HT-29 (cell line): ENCODE measurements at regions not wholly inside any gene's neighbourhood (a gene's known extent, or its start where the extent isn't known, plus 50 kb on each side); places are given as distances from the start of the nearest gene placed in this dataset.
"Not testable (repeated sequence)": the region's sequence is repeated elsewhere in the genome, so short reads cannot be mapped to it uniquely, and the experiment has no call there.

ENCODE experiments used
- DNase-seq: peaks from one replicate; pipeline ENCODE4 v3.0.0-alpha.2; 2015; ENCODE audit warnings: low spot score

DNA sequence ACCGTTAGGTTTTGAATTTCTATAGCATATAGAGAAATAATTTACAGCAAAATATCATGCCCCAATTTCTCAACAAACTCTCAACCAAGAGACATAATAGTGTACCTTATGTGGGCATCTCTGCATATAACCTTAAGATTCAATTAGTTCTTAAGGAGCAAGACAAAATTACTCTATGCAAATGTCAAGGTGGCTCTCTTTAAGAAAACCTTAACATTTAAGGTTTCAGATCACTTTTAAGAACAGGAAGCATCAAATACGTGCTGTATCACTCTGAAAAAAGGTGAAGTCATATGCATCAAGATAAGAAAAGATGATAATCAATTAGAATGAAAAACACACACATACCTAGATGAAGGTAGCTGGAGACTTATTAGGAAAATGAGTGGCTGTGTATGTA is 728.0 kb downstream of the FLRT2 start:
- DNase-seq, result no peak

DNA sequence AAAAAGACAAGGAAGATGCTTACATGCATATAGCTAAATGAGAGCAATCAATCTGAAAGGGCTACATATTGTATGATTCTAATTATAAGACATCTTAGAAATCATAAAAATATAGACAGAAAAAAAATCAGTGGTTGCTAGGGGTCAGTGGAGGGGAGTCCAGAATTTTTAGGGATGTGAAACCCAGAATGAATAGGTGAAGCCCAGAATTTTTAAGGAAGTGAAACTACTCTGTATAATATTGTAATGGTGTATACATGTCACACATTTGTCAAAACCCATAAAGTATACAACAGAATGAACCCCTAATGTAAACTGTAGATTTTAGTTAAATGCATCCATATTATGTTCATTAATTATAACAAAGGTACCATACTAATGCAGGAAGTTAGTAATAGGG is 713.2 kb downstream of the FLRT2 start:
- no peak for DNase-seq

DNA sequence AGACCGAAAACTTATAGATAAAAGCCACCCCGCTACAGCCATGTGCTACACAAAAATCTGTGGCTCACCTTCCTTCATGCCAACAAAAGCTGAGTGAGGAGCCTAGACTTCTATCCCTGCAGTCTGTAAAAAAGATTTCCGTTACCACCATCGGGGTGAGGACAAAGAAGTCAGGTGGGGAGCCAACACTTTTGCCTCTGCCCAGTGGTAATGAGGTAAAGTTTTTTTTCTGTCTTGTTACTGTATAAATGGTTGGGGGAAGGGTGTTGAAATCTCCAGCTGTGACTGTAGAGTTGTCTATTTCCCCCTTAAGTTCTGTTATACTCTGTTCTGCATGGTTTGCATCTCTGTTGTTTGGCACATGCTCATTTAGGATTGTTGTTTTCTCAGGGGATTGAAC is 707.8 kb downstream of the FLRT2 start:
- no peak for DNase-seq

DNA sequence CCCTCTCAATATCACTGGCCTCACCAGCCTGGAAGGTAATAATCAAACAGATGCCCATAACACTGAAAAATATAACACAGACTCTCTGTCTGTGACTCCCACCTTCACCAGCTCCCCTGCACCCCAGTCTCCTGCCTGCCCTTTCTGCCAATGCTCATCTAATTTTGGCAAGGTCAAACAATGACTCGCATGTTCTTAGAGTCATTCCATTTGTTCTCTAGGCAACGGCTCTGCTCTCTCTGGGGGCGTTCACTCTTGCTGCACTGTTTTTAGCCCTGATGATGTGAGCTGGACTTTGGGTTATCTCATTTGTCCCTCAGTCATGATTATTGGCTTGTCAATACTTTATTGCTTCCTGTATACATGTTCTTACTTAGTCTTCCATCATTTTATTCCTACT is 691.8 kb downstream of the FLRT2 start:
- DNase-seq, result no peak

DNA sequence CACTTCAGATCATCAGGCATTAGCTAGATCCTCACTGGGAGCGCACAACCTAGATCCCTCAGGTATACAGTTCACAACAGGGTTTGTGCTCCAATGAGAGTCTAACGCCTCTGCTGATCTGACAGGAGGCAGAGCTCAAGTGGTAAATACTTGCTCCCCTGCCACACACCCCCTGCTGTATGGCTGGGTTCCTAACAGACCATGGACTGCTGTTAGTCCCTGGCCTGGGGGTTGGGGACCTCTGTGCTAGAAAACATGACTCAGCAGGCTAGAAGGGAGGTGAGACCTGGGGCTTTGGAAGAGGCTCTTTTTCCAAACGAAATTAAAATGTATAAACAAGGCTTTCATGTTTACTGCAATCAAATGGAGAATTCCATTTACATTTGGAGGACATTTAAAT is 691.1 kb downstream of the FLRT2 start:
- DNase-seq, result no peak

DNA sequence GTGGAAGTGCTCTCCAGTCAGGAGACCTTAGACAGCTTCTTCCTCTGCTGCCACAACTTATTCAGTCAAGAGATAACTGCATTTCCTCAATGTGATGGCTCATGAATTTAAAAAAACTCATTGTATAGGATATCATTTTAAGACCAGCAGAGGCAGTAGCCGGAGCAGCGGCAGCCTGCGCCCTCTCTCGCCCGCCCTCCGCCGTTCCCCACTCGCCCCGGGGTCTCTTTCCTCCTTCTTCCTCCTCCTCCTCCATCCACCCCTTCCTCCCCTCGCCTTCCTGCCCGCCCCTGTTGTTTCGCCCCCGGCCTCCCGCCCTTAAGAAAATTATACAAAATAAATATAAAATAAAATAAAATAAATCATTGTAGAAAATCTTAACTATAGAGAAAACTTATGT is 687.6 kb downstream of the FLRT2 start:
- DNase-seq, result no peak

DNA sequence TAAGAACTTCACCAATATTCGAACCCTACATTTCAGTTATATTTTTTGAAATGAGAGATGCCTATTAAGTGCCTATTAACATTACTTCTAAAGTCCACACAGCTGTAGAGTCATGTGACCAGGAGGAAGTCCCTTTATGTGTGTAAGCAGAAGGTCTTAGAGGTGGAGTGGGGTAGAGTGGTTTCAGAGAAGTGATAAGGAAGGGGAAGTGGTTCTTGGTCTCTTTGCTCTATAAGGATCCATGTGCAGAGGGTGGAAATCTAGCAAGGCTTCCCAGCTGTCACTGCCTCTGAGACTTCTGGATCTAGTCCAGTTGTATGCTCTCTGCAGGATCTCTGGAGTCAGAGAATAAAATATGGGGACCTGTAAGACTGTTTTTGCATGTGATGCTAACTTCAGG is 673.9 kb downstream of the FLRT2 start:
- DNase-seq, result no peak

DNA sequence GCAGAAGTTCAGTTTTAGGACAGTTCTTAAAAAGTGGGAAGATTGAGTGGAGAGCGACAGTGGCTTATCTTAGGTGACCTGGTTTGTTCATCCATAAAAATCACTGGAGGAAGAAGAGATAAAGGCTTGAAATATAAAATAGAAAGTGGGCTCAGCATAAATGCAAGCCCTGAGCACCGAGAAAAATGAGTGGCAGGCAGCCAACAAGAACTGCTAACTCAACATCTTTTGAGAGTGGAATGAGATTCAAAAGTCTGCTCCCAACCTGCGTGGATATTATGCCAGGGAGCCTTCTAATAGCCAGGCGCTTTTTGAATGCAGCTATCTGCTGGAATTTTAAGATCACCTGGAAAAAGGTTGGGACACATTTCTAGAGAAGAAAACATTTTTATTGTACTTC is 666.5 kb downstream of the FLRT2 start:
- DNase-seq, result no peak

DNA sequence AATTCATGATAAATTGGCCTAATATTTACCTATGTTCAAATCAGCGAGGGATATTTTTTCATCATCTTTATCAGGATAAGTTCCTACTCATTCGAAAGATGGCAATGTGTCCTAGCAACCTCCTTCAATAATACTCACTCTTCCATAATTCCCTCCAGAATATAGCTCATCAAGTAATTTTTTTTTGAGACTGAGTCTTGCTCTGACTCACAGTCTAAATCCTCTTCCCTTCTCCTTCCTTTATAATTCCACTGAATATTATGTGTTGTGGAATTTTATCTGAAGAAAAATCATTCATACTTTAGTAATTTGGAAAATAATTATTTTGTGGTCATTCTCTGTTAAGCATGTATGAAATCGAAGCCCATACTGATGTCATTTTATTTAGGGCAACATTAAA is 663.8 kb downstream of the FLRT2 start:
- no peak for DNase-seq

DNA sequence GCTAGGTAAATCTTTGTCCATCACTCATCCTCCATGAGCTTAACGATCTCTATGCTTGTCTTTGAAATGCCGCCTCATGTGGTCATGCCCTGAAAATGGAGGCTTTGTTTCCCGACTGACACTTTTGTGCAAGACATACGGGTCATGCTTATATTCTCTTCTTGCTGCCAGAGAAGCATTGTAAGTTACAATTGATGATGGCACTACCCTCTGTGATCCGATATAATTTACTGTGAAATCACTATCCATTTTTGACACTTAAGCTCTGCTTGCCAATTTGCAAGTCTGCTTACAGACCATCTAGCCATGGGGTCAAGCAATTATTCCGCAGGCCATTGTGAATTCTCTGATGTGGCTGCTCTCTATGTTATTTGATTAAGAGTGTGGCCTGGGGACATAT is 650.0 kb downstream of the FLRT2 start:
- DNase-seq, result no peak

DNA sequence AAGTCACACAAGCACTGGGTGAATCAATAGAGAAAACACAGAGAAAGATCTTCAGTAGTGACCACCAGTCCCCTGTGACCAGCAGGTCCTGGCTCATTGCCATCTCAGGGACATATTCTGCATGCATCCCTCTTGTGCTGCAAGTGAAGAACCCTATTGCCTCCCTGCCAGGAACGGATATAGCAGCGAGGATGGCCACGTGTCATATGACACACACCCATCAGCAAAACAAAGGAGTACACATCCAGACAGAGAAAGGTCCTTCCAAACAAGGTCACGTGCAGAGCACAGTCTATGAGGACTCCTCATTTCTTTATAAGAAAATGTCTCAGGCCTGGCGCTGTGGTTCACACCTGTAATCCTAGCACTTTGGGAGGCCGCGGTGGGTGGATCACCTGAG is 638.4 kb downstream of the FLRT2 start:
- DNase-seq, result no peak

DNA sequence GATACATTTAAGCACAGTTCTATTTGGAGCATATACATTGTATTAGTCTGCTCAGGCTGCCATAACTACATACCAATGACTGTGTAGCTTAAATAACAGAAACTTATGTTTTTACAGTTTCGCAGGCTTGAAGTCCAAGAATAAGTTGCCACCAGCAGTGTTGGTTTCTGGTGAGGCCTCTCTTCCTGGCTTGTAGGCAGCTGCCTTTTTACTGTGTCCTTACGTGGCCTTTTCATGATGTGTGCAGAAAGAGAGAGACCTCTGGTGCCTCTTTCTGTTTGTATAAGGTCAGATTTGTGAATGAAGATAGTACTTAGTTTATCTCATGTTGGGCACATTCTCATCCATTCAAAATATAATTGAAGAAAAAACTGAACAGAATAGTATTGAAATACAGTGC is 636.6 kb downstream of the FLRT2 start:
- DNase-seq, result no peak

DNA sequence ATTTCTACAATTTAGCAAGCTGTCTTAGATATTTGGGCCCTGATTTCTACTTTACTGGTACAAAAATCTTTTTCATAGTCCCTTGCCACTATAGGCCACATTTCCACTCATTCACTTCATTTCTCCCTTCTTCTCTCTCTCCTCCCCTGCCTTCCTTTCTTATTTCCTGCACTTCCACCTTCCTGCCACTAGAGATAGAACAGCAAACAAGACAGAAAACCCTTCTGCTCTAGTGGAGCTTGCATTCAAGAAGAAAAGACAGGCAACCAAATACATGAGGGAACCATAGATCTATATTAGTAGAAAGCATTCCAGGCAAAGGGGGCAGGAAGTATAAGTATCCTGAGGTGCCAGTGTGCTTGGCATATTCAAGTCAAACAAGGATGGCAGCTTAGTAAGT is 623.5 kb downstream of the FLRT2 start:
- no peak for DNase-seq

DNA sequence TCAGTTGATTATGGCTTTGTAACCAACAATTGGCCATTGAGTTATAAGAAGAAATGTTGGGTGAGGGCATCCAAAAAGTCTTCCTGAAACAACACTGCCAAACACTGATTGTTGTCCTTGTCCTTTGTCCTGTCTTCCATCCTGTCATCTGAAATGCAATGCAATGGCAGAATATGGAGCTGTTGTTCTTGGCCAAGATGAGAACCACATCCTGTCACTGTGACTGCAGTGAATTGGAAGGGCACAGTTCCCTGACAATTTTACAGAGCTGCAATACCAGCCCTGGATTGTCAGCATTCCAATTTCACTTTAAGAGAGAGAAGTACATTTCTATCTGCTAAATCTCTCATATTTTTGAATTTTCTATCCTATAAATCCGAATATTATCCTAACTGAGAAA is 613.3 kb downstream of the FLRT2 start:
- no peak for DNase-seq

DNA sequence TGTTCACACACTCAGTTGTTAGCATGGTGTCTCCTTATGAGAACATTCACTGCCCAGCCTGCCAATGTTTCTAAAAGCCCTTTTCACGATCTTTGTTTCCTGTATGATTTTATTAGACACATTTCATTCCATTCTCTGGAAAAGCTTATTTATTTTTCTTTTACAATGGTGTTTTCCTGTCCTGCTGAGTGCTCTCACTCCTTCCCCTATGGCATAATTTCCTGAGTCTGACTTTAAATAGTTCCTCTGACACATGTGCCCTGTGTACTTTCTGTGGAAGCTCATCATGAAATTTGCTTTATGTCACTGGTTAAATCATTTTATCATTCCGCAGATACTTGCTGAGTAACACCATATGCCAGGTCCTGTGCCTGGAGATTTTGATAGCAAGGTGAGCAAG is 612.0 kb downstream of the FLRT2 start:
- DNase-seq, result no peak

DNA sequence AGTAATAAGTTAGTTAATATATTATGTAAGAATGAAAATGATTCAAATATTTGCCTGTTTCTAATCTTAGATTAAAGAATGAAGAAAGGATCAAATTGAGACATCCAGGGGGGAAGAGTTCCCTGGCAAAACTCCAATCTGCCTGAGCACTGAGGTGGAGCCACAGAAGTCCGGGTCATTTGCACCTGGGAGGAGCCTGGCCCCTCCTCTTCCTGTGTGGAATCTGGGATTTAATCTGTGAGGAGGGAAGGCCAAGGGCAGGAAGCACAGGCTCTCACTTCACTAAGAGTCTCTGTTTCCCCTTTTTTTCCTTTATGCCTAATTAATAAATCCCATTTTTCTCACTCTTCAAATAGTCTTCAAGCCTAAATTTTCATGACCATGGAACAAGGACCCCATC is 599.5 kb downstream of the FLRT2 start:
- no peak for DNase-seq

DNA sequence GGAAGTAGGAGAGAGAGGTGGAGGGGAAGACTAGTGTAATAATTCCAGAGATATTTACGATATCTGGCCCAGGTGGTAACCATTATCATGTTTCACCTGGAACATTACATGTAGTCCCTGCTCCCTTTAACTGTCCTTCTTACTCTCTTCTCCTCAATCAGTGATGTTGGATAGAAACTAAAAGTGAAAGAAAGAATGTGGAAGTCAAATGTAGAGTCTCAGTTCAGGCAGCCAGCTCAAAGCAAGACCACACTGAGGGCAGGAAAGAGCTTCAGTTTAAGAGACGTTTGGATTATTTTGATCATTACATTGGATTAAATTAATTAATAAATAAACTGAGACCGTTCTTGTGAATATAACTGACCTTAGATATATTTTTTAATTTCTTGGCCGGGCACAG is 594.4 kb downstream of the FLRT2 start:
- DNase-seq, result no peak

DNA sequence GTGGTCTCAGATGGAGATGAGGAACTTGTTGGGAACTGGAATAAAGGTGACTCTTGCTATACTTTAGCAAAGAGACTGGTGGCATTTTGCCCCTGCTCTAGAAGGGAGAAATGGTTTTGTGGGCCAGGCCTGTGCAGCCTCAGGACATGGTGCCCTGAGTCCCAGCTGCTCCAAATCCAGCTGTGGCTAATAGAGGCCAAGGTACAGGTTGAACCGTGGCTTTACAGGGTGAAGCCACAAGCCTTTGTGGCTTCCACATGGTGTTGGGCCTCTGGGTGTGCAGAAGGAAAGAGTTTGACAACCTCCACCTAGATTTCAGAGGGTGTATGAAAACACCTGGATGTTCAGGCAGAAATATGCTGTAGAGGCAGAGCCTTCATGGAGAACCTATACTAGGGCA is 586.0 kb downstream of the FLRT2 start:
- no peak for DNase-seq

DNA sequence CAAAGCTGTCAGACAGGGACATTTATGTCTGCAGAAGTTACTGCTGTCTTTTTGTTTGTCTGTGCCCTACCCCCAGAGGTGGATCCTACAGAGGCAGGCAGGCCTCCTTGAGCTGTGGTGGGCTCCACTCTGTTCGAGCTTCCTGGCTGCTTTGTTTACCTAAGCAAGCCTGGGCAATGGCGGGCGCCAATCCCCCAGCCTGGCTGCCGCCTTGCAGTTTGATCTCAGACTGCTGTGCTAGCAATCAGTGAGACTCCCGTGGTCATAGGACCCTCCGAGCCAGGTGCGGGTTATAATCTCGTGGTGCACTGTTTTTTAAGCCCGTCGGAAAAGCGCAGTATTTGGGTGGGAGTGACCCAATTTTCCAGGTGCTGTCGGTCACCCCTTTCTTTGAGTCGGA is 580.9 kb downstream of the FLRT2 start:
- not testable (repeated sequence) for DNase-seq

DNA sequence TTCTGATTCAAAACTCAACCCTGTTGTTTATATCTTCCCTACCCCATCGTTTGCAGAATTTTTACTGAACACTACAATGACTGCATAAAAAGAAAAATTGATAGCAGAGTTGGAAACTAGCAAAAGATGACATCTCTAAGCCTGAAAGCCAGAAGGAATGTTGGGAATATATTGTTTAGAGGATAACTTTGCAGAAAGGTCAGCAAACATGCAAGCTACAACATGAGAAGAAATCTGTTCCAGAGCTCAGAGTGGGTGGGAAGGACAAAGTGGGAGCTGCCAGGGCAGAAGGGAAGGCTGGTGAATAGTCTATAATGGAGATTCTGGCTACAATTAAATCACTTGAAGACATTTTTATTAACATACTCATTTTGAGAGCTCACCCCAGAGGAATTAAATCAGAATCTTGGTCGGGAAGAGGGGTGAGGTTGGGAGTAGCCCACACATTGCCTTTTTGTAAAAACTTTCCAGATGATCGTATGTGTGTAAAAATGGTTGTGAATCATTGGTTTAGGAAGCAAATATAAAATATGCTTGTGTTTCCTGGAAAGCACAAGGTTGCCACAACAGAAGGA is 574.8 kb downstream of the FLRT2 start:
- DNase-seq, result no peak

DNA sequence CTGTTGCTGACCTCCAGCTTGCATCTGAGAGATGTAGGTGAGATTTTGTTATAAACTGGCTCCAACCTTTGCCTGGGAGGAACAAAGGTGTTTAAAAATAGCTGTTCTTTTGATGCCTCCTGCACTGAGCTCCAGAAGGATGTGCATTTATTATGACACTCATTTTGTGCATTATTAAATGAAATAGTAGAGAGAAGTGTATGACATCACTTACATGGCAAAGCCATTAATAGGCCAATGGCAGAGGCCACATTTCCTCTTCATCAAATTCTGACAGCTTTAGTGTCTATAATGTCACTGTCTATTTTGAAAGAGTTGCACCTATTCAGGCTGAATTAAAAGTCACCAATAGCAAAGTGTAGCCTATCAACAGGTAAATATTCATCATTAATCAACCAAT is 564.6 kb downstream of the FLRT2 start:
- no peak for DNase-seq

DNA sequence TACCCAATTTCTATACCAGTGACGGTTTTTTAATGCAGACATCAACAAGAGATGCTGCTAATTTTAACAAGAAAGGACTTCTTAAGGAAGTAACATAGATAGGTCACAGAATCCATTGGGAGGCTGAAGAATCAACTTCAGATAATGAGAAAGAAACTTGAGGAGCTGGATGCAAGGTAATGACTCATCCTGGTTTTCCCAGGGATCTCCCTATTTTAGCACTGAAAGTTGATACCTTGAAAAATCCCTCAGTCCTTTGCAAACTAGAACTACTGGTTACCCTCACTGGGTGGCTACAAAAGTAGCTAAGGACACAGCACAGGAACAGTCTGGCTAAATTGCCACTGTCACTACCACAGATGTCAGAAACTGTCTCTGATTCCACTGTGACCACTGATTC is 561.9 kb downstream of the FLRT2 start:
- no peak for DNase-seq

DNA sequence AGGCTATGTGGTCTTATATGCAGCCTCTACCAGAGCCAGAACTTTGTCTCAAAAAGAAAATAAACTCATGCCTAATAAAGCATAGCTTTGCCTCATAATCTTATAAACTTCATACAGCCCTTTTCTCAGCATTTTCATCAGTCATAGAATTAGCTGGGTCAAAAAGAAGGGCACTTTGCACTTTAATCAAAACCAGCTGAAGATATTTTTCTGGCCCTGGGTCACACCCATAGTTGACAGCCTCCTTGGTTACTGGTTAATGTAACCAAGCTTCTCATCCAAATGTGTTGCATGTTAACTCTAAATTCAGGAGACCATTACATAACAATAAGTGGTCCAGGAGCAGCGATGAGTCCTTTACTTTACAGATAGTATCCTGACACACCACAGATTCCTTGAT is 558.2 kb downstream of the FLRT2 start:
- no peak for DNase-seq

DNA sequence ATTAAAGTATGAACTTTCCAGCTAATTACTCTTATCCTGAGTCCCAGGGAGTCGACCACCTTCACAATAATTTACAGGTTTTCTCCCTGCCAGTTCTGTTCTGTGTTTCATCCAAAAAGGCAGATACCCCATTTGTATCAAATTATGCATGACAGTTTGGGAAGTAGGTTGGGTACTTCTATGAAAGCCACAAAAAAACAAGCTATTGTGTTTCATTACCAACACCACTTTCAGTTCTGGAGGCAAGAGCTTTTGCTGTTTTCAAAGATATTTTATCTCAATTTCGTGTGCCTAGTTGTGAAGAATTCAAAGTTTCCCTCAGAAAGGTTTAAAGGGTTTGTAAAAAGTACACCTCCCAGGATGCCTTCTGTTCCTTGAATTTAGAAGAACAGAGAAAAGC is 557.4 kb downstream of the FLRT2 start:
- DNase-seq, result no peak

DNA sequence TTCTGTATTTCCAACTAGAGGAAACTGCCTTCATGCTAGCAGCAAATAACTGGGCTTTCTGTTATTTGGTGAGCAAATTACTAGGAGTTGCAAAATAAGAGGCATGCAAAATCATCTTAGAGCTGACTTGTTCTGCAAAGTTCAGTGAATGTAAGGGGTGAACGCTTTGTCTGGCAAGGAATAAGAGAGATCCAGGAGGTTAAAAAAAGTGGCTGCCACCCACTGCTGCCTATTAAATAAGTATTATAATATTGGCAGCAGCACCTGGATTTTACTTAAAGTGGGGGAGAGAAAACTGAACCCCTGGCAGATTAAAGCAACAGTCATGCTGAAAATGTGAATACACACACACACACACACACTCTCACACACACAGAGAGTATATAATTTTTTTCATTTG is 557.0 kb downstream of the FLRT2 start:
- DNase-seq, result no peak
